ENCODE measurements at regions not wholly inside any gene's neighbourhood (a gene's known extent, or its start where the extent isn't known, plus 50 kb on each side); places are given as distances from the start of the nearest gene placed in this dataset.

DNA sequence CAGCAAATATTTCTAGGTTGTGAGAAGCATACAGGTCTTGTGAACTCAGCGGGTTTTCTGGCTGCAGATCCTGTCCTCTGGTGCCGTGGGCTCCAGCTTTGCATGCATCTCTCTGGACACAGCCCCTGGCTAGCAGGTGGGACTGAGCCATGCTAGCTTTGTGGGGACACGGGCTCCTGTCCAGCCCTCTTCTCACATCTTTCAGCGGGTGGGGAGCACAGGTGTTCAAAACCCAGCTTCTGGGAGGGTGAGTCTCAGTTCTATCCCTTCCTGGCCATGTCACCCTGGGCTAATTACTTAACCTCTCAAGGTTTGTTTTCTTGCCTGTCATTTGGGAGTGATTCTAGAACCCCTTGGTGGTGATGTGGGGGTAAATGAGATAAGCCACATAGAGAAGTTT is 162.3 kb downstream of the ICE1 start:
- ATAC-seq (no peak), DNase-seq (no peak)
- CTCF ChIA-PET: no interaction called here
- Histone ChIP-seq H3K4me3 (ENCODE audit: low read length) (no peak overlapping the region), H2AFZ (ENCODE audit: low read length) (no peak overlapping the region), H3K9ac (ENCODE audit: low read length) (no peak overlapping the region), H3K4me1 (ENCODE audit: insufficient read depth, low read length) (no peaks in the 10 kb centered on the region), H3K9me3 (ENCODE audit: low read length) (no peaks in the 10 kb centered on the region), H3K9me2 (replicated peaks; ENCODE audit: low read length) (no peaks in the 10 kb centered on the region), H3K4me2 (ENCODE audit: low read length) (no peak overlapping the region), H3K27me3 (ENCODE audit: low read length) (peaks cover 97% of the 10 kb centered on the region), H4K20me1 (ENCODE audit: low read length) (no peaks in the 10 kb centered on the region), H3K79me2 (ENCODE audit: low read length) (no peaks in the 10 kb centered on the region), H3K36me3 (ENCODE audit: low read depth, low read length) (no peaks in the 10 kb centered on the region), H3K27ac (ENCODE audit: low read length) (no peak overlapping the region), H3F3A (ENCODE audit: low read length, unreplicated experiment) (no peaks in the 10 kb centered on the region)
- TF ChIP-seq EZH2phosphoT487 (IDR thresholded peaks at IDR 0.05; ENCODE audit: borderline replicate concordance, low read length) (no peak), EZH2 (IDR thresholded peaks at IDR 0.05; ENCODE audit: low read length, unreplicated experiment) (no peak)
- TF ChIP-seq, protein P1, sequence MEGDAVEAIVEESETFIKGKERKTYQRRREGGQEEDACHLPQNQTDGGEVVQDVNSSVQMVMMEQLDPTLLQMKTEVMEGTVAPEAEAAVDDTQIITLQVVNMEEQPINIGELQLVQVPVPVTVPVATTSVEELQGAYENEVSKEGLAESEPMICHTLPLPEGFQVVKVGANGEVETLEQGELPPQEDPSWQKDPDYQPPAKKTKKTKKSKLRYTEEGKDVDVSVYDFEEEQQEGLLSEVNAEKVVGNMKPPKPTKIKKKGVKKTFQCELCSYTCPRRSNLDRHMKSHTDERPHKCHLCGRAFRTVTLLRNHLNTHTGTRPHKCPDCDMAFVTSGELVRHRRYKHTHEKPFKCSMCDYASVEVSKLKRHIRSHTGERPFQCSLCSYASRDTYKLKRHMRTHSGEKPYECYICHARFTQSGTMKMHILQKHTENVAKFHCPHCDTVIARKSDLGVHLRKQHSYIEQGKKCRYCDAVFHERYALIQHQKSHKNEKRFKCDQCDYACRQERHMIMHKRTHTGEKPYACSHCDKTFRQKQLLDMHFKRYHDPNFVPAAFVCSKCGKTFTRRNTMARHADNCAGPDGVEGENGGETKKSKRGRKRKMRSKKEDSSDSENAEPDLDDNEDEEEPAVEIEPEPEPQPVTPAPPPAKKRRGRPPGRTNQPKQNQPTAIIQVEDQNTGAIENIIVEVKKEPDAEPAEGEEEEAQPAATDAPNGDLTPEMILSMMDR (conservative IDR thresholded peaks at IDR 0.05; ENCODE audit: low read depth, low read length): no peak
- BruUV-seq (replicated peaks): no TSS peak
- intact Hi-C loops (cut with micrococcal nuclease): no loop called here
- POLR2A ChIA-PET (ENCODE audit: unreplicated experiment): no interaction called here

DNA sequence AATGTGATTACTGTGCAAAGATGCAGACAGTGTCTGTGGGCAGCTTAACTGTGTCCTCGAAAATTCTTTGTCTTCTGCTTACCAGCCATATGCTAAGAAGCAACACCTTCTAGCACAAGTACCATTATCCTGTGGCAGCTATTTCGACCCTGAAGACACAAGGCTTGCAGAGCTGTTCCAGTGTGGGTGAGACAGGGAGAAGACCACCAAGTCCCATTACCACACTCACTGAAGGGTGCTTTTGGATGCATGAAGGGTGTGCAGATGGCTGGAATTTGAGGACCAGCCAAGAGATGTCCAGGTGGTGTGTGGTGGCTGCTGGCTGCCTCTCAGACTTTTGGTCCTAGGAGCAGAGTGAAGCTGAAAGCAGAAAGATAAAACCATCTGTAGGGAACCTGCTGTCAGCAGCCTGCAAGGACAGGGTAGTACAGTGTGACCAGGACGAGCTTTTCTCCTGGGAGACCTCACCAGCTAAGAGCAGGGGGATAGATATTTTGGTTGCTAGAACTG is 161.8 kb downstream of the ICE1 start:
- TF ChIP-seq, protein P1 (conservative IDR thresholded peaks at IDR 0.05; ENCODE audit: low read depth, low read length): no peak
- no peak for TF ChIP-seq EZH2phosphoT487 (IDR thresholded peaks at IDR 0.05; ENCODE audit: borderline replicate concordance, low read length)
- TF ChIP-seq EZH2 (IDR thresholded peaks at IDR 0.05; ENCODE audit: low read length, unreplicated experiment): no peak
- H2AFZ ChIP-seq (ENCODE audit: low read length): no peak overlapping the region
- BruUV-seq (replicated peaks): no TSS peak
- H4K20me1 ChIP-seq (ENCODE audit: low read length): no peaks in the 10 kb centered on the region
- H3K27ac ChIP-seq (ENCODE audit: low read length): no peak overlapping the region
- H3K9me2 ChIP-seq (replicated peaks; ENCODE audit: low read length): no peaks in the 10 kb centered on the region
- H3K4me2 ChIP-seq (ENCODE audit: low read length): no peak overlapping the region
- intact Hi-C loops (cut with micrococcal nuclease): no loop called here
- no peaks in the 10 kb centered on the region for H3K36me3 ChIP-seq (ENCODE audit: low read depth, low read length)
- ATAC-seq: no peak
- no peak for DNase-seq
- ChIA-PET POLR2A (ENCODE audit: unreplicated experiment) (no interaction called here), CTCF (no interaction called here)
- H3F3A ChIP-seq (ENCODE audit: low read length, unreplicated experiment): no peaks in the 10 kb centered on the region
- peaks cover 97% of the 10 kb centered on the region for H3K27me3 ChIP-seq (ENCODE audit: low read length)
- no peak overlapping the region for H3K9ac ChIP-seq (ENCODE audit: low read length)
- H3K79me2 ChIP-seq (ENCODE audit: low read length): no peaks in the 10 kb centered on the region
- no peaks in the 10 kb centered on the region for H3K4me1 ChIP-seq (ENCODE audit: insufficient read depth, low read length)
- H3K9me3 ChIP-seq (ENCODE audit: low read length): no peaks in the 10 kb centered on the region
- H3K4me3 ChIP-seq (ENCODE audit: low read length): no peak overlapping the region

DNA sequence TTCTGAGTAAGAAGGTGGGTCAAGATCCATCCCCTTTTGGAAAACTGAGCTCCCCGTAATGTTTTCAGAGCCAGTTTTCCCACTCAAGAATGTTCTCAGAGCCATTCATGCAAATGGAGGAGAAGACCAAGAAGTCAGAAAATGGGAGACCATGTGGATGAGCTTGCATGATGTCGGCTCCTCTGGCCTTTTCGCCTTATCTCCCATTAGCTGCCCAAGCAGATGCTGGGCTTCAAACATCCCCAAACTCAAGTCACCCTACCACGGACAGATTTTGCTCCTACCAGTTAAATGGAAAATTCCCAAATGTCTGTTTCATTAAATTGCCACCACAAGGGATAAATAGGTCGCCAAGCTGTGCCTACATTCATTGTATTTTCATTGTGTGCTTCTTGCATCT is 161.4 kb downstream of the ICE1 start:
- no peak for ATAC-seq
- POLR2A ChIA-PET (ENCODE audit: unreplicated experiment): no interaction called here

More for the DNA sequence above, 161.4 kb downstream of the ICE1 start:
- Histone ChIP-seq H2AFZ (ENCODE audit: low read length) (no peak overlapping the region), H3K9ac (ENCODE audit: low read length) (no peak overlapping the region), H3K79me2 (ENCODE audit: low read length) (no peaks in the 10 kb centered on the region), H4K20me1 (ENCODE audit: low read length) (no peaks in the 10 kb centered on the region), H3K9me2 (replicated peaks; ENCODE audit: low read length) (no peaks in the 10 kb centered on the region), H3K4me2 (ENCODE audit: low read length) (no peak overlapping the region), H3K4me3 (ENCODE audit: low read length) (no peak overlapping the region), H3K27me3 (ENCODE audit: low read length) (peaks cover 97% of the 10 kb centered on the region), H3F3A (ENCODE audit: low read length, unreplicated experiment) (no peaks in the 10 kb centered on the region), H3K9me3 (ENCODE audit: low read length) (no peaks in the 10 kb centered on the region), H3K27ac (ENCODE audit: low read length) (no peak overlapping the region), H3K36me3 (ENCODE audit: low read depth, low read length) (no peaks in the 10 kb centered on the region), H3K4me1 (ENCODE audit: insufficient read depth, low read length) (no peaks in the 10 kb centered on the region)
- no peak for DNase-seq
- no TSS peak for BruUV-seq (replicated peaks)
- TF ChIP-seq EZH2 (IDR thresholded peaks at IDR 0.05; ENCODE audit: low read length, unreplicated experiment) (no peak), EZH2phosphoT487 (IDR thresholded peaks at IDR 0.05; ENCODE audit: borderline replicate concordance, low read length) (no peak)
- TF ChIP-seq, protein P1 (conservative IDR thresholded peaks at IDR 0.05; ENCODE audit: low read depth, low read length): no peak
- CTCF ChIA-PET: no interaction called here
- intact Hi-C loops (cut with micrococcal nuclease): no loop called here

Data from PC-3 (cell line).